Keratinocyte (primary cell): ENCODE measurements at regions not wholly inside any gene's neighbourhood (a gene's known extent, or its start where the extent isn't known, plus 50 kb on each side); places are given as distances from the start of the nearest gene placed in this dataset.

Source experiments
- DNase-seq: peaks from one replicate; pipeline ENCODE4 v3.0.0-alpha.2; 2011; ENCODE audit warnings: low read depth, missing footprints, low spot score
- FAIRE-seq: peaks from 2 replicates; lab custom pipeline; 2011; peaks lifted over from hg19 to GRCh38; lab: Jason Lieb, UNC
- H2AFZ ChIP-seq: 2 replicates; pipeline ENCODE4 v1.6.0; 2012; ENCODE audit warnings: low read length, control low read depth, inconsistent platforms; ENCODE audit not compliant: control insufficient read depth
- H3K27ac ChIP-seq: 2 replicates; pipeline ENCODE4 v1.5.1; 2011; ENCODE audit warnings: low read length; ENCODE audit not compliant: control insufficient read depth, insufficient read depth
- H3K27me3 ChIP-seq: 3 replicates; pipeline ENCODE4 v1.6.0; 2011; ENCODE audit warnings: low read length; ENCODE audit not compliant: control insufficient read depth, insufficient read depth; ENCODE audit errors: extremely low read depth
- H3K36me3 ChIP-seq, 2 experiments: 2 replicates in 1 of 2; 3 replicates in 1 of 2; pipeline ENCODE4 v1.5.1; 2011; ENCODE audit warnings: low read length in 2 of 2, mild to moderate bottlenecking in 1 of 2; ENCODE audit not compliant: control insufficient read depth in 2 of 2, insufficient read depth in 2 of 2; ENCODE audit errors: extremely low read depth in 1 of 2
- H3K4me1 ChIP-seq: 3 replicates; pipeline ENCODE4 v1.5.1; 2011; ENCODE audit warnings: low read length; ENCODE audit not compliant: control insufficient read depth, insufficient read depth; ENCODE audit errors: extremely low read depth
- H3K4me2 ChIP-seq: 3 replicates; pipeline ENCODE4 v1.6.0; 2011; ENCODE audit warnings: low read depth, low read length; ENCODE audit not compliant: control insufficient read depth, insufficient read depth; ENCODE audit errors: extremely low read depth
- H3K4me3 ChIP-seq, 3 experiments: fragments of 200-600 bp in 1 of 3; sonication (generic) in 1 of 3; 2 replicates in 2 of 3; 3 replicates in 1 of 3; pipeline ENCODE4 v1.5.1; 2011 to 2016; ENCODE audit warnings: low read length in 3 of 3, mild to moderate bottlenecking in 3 of 3, control low read depth in 2 of 3, inconsistent platforms in 1 of 3, low read depth in 1 of 3, mixed read lengths in 1 of 3, mixed run types in 1 of 3, moderate library complexity in 1 of 3; ENCODE audit not compliant: control insufficient read depth in 2 of 3, insufficient read depth in 2 of 3; ENCODE audit errors: extremely low read depth in 1 of 3
- H3K79me2 ChIP-seq: 2 replicates; pipeline ENCODE4 v1.6.0; 2012; ENCODE audit warnings: low read length; ENCODE audit not compliant: control insufficient read depth, insufficient read depth
- H3K9ac ChIP-seq: 3 replicates; pipeline ENCODE4 v1.6.0; 2011; ENCODE audit warnings: low read length; ENCODE audit not compliant: control insufficient read depth, insufficient read depth; ENCODE audit errors: extremely low read depth
- H3K9me1 ChIP-seq: 3 replicates; pipeline ENCODE4 v1.6.0; 2011; ENCODE audit warnings: low read length; ENCODE audit not compliant: control insufficient read depth, insufficient read depth; ENCODE audit errors: extremely low read depth
- H3K9me3 ChIP-seq: 2 replicates; pipeline ENCODE4 v1.5.1; 2012; ENCODE audit warnings: low read depth, low read length; ENCODE audit not compliant: control insufficient read depth
- H4K20me1 ChIP-seq: 3 replicates; pipeline ENCODE4 v1.6.0; 2011; ENCODE audit warnings: low read length; ENCODE audit not compliant: control insufficient read depth, insufficient read depth; ENCODE audit errors: extremely low read depth
- CTCF ChIP-seq, 3 experiments: IDR thresholded peaks in 1 of 3; conservative IDR thresholded peaks in 1 of 3; optimal IDR thresholded peaks in 1 of 3; 2 replicates in 2 of 3; 3 replicates in 1 of 3; pipeline versions ENCODE3 to v1.5.1; 2011; ENCODE audit warnings: low read length in 3 of 3, mild to moderate bottlenecking in 3 of 3, moderate library complexity in 2 of 3, control low read depth in 1 of 3, inconsistent platforms in 1 of 3; ENCODE audit not compliant: insufficient read depth in 2 of 3; ENCODE audit errors: extremely low read depth in 1 of 3
- EZH2 ChIP-seq: IDR thresholded peaks from one replicate; pipeline ENCODE4 v1.6.1; 2012; ENCODE audit warnings: inconsistent platforms, mild to moderate bottlenecking, low read length, moderate library complexity
- dilution Hi-C: fragments of 300-500 bp; cut with MboI; formaldehyde crosslinking; loops from one replicate; pipeline ENCODE4 v1.7.0; 2020; ENCODE audit warnings: low sequenced_read_pairs; ENCODE audit not compliant: extremely low pct_ligation_motif_present

DNA sequence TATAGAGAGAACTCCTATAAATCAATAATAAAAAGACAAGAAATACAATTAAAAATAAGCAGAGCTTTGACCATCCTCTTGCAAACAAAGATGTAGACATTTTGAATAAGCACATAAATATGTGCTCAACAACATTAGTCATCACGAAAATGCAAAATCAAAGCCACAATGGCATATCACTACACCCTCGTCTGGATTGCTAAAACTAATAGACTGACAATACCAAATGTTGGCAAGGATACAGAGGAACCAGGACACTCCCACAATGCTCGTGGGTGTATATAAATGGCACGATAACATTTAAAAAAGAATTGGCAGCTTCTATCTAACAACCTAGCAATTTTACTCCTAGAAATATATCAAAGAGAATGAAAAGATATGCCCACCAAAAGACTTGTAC, 530.8 kb downstream of the HAPSTR1 start:
- Histone ChIP-seq H3K27me3 (no peaks in the 10 kb centered on the region), H3K27ac (no peak overlapping the region), H3K79me2 (no peaks in the 10 kb centered on the region), H3K4me3 (no peak overlapping the region), H3K9me3 (no peaks in the 10 kb centered on the region), H3K36me3 (no peaks in the 10 kb centered on the region), H3K9ac (no peak overlapping the region), H2AFZ (no peak overlapping the region), H3K4me2 (no peak overlapping the region), H3K9me1 (no peaks in the 10 kb centered on the region), H4K20me1 (no peaks in the 10 kb centered on the region), H3K4me1 (no peaks in the 10 kb centered on the region)
- TF ChIP-seq CTCF (optimal IDR thresholded peaks at IDR 0.05 in 1 of 3, IDR thresholded peaks at IDR 0.05 in 1 of 3, conservative IDR thresholded peaks at IDR 0.05 in 1 of 3; ENCODE audit: extremely low read depth in 1 of 3, insufficient read depth in 2 of 3, low read length in 3 of 3) (no peak), EZH2 (no peak)
- DNase-seq (no peak), FAIRE-seq (no peak)
- dilution Hi-C loops: no loop called here

- FAIRE-seq (no peak), DNase-seq (no peak)
- dilution Hi-C loops: no loop called here
- H3K4me2 ChIP-seq: no peak overlapping the region
- H3K9me1 ChIP-seq: no peaks in the 10 kb centered on the region
- no peaks in the 10 kb centered on the region for H3K27me3 ChIP-seq
- no peak overlapping the region for H3K27ac ChIP-seq
- no peak overlapping the region for H2AFZ ChIP-seq
- no peaks in the 10 kb centered on the region for H3K4me1 ChIP-seq
- no peaks in the 10 kb centered on the region for H4K20me1 ChIP-seq
- TF ChIP-seq CTCF (optimal IDR thresholded peaks at IDR 0.05 in 1 of 3, IDR thresholded peaks at IDR 0.05 in 1 of 3, conservative IDR thresholded peaks at IDR 0.05 in 1 of 3; ENCODE audit: extremely low read depth in 1 of 3, insufficient read depth in 2 of 3, low read length in 3 of 3): no peak
- no peak for TF ChIP-seq EZH2
- no peaks in the 10 kb centered on the region for H3K36me3 ChIP-seq
- H3K79me2 ChIP-seq: no peaks in the 10 kb centered on the region
- no peak overlapping the region for H3K9ac ChIP-seq
- H3K4me3 ChIP-seq: no peak overlapping the region
- no peaks in the 10 kb centered on the region for H3K9me3 ChIP-seq
Measured at GRCh38 chr16:9625122-9625521, 533.7 kb downstream of the HAPSTR1 start.
